PC-9 (cell line): ENCODE measurements at regions not wholly inside any gene's neighbourhood (a gene's known extent, or its start where the extent isn't known, plus 50 kb on each side); places are given as distances from the start of the nearest gene placed in this dataset.
A peak's percentile ranks its signal among the peaks of the same experiment; 100 is the strongest.
"Not testable (repeated sequence)": the region's sequence is repeated elsewhere in the genome, so short reads cannot be mapped to it uniquely, and the experiment has no call there.

ENCODE experiments used
- BruUV-seq: library from RNA; stranded (reverse); fragments of 400-500 nt; replicated peaks from 2 replicates; lab custom pipeline; 2021; lab: Mats Ljungman, UMichigan
- CTCF ChIA-PET: fragments of 300-600 bp; sonication (Branson Sonifier 250); formaldehyde crosslinking; loops from one replicate; lab custom pipeline; 2022; ENCODE audit warnings: antibody characterized with exemption; lab: Charles Lee
- POLR2A ChIA-PET: fragments of 300-600 bp; sonication (Branson Sonifier 250); formaldehyde crosslinking; loops from one replicate; lab custom pipeline; 2022; ENCODE audit warnings: antibody characterized with exemption; ENCODE audit not compliant: unreplicated experiment; lab: Charles Lee
- DNase-seq, 2 experiments: peaks; one replicate each; pipeline versions ENCODE4 v3.0.0 to v3.0.0-alpha.2; 2015 to 2022; ENCODE audit warnings: mixed read lengths in 1 of 2
- H2AFZ ChIP-seq: fragments of 200-600 bp; sonication (generic); 2 replicates; pipeline ENCODE4 v1.8.1; 2017; ENCODE audit warnings: antibody characterized with exemption
- H3F3A ChIP-seq: fragments of 200-600 bp; sonication (generic); 2 replicates; pipeline ENCODE4 v1.8.1; 2017; ENCODE audit warnings: antibody characterized with exemption, mild to moderate bottlenecking, low read depth; ENCODE audit not compliant: insufficient read depth
- H3K27ac ChIP-seq: fragments of 200-600 bp; sonication (generic); 2 replicates; pipeline ENCODE4 v1.6.1; 2016; ENCODE audit warnings: mixed run types
- H3K27me3 ChIP-seq: fragments of 200-600 bp; sonication (generic); 2 replicates; pipeline ENCODE4 v1.6.1; 2016; ENCODE audit warnings: low read depth, mixed run types; ENCODE audit not compliant: insufficient read depth
- H3K36me3 ChIP-seq: fragments of 200-600 bp; sonication (generic); 2 replicates; pipeline ENCODE4 v1.6.1; 2016; ENCODE audit warnings: low read depth, mixed run types
- H3K4me1 ChIP-seq: fragments of 200-600 bp; sonication (generic); replicated peaks from 2 replicates; pipeline ENCODE4 v1.6.1; 2016; ENCODE audit warnings: mixed run types; ENCODE audit not compliant: insufficient read depth
- H3K4me2 ChIP-seq: fragments of 200-600 bp; sonication (generic); 2 replicates; pipeline ENCODE4 v1.6.1; 2017; ENCODE audit warnings: mixed run types
- H3K4me3 ChIP-seq: fragments of 200-600 bp; sonication (generic); 2 replicates; pipeline ENCODE4 v1.6.1; 2016; ENCODE audit warnings: mixed run types
- H3K79me2 ChIP-seq: fragments of 200-600 bp; sonication (generic); 2 replicates; pipeline ENCODE4 v1.6.1; 2017; ENCODE audit warnings: low read depth, mixed run types
- H3K9me2 ChIP-seq: fragments of 200-600 bp; sonication (generic); 2 replicates; pipeline ENCODE4 v1.8.1; 2017; ENCODE audit warnings: mild to moderate bottlenecking; ENCODE audit not compliant: insufficient read depth
- H3K9me3 ChIP-seq: fragments of 200-600 bp; sonication (generic); 2 replicates; pipeline ENCODE4 v1.8.1; 2016; ENCODE audit warnings: low read depth; ENCODE audit not compliant: insufficient read depth
- H4K20me1 ChIP-seq: fragments of 200-600 bp; sonication (generic); 2 replicates; pipeline ENCODE4 v1.8.1; 2017; ENCODE audit not compliant: insufficient read depth
- CTCF ChIP-seq: fragments of 200-600 bp; sonication (generic); conservative IDR thresholded peaks from 2 replicates; pipeline ENCODE4 v1.6.1; 2017; ENCODE audit warnings: mixed run types, antibody characterized with exemption, mild to moderate bottlenecking, moderate library complexity
- EZH2 ChIP-seq: fragments of 200-600 bp; sonication (generic); IDR thresholded peaks from 2 replicates; pipeline ENCODE4 v1.8.0; 2017; ENCODE audit warnings: antibody characterized with exemption, low read depth
- intact Hi-C: fragments of 100-400 bp; cut with micrococcal nuclease; formaldehyde crosslinking; loops from one replicate; pipeline ENCODE4 v1.10.0; 2022; ENCODE audit not compliant: unreplicated experiment

DNA sequence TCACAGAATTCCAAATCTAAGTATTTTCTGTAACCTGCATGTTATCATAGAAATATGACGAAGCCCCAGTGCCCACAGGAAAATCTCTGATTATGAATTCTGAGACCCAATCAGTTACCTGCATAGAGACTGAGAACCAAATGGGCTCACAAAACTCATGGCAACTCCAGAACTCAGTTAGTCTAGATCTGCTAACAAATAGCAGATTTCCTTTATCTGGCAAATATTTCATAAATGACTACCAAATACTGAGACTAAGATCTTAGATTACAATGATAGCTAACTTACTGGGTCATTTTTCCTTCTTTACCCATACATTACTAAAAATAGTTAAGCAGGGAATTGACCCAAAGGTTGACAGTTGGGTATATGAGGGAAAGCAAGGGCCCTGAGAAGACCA, 228.1 kb upstream of the FAT3 start:
- no peak overlapping the region for H2AFZ ChIP-seq
- H3F3A ChIP-seq = no peaks in the 10 kb centered on the region
- ChIA-PET POLR2A (no interaction called here), CTCF (no interaction called here)
- TF ChIP-seq CTCF = no peak
- TF ChIP-seq EZH2 = no peak
- H3K4me3 ChIP-seq = no peak overlapping the region
- H3K79me2 ChIP-seq = no peaks in the 10 kb centered on the region
- H3K9me3 ChIP-seq = no peaks in the 10 kb centered on the region
- no TSS peak for BruUV-seq
- DNase-seq = no peak
- no peaks in the 10 kb centered on the region for H3K9me2 ChIP-seq
- no peak overlapping the region for H3K4me2 ChIP-seq
- no peaks in the 10 kb centered on the region for H3K27me3 ChIP-seq
- no peak overlapping the region for H3K27ac ChIP-seq
- H3K36me3 ChIP-seq = no peaks in the 10 kb centered on the region
- H3K4me1 ChIP-seq = no peaks in the 10 kb centered on the region
- intact Hi-C loops = no loop called here
- H4K20me1 ChIP-seq = no peaks in the 10 kb centered on the region

DNA sequence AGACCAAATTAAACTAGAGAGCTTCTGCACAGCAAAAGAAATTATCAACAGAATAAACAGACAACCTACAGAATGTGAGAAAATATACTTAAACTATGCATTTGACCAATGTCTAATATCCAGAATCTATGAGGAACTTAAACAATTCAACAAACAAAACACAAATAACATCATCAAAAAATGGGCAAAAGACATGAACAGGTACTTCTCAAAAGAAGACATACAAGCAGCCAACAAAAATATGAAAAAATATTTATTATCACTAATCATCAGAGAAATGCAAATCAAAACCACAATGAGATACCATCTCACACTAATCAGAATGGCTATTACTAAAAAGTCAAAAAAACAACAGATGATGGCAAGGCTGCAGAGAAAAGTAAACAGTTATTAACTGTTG, 236.2 kb upstream of the FAT3 start:
- H3K27ac ChIP-seq, CTCF ChIA-PET, H3K9me2 ChIP-seq, H4K20me1 ChIP-seq, H2AFZ ChIP-seq, H3K27me3 ChIP-seq, DNase-seq, H3K4me2 ChIP-seq, POLR2A ChIA-PET, H3F3A ChIP-seq, intact Hi-C loops, BruUV-seq, H3K36me3 ChIP-seq, H3K4me3 ChIP-seq, H3K9me3 ChIP-seq, H3K79me2 ChIP-seq: not testable (repeated sequence)
- peaks cover 16% of the 10 kb centered on the region for H3K4me1 ChIP-seq

- Histone ChIP-seq H2AFZ (no peak overlapping the region), H3K9me2 (no peaks in the 10 kb centered on the region), H3F3A (no peaks in the 10 kb centered on the region), H4K20me1 (no peaks in the 10 kb centered on the region), H3K9me3 (no peaks in the 10 kb centered on the region), H3K27me3 (no peaks in the 10 kb centered on the region), H3K4me3 (no peak overlapping the region), H3K4me2 (no peak overlapping the region), H3K36me3 (no peaks in the 10 kb centered on the region), H3K4me1 (peaks cover 30% of the 10 kb centered on the region), H3K79me2 (no peaks in the 10 kb centered on the region), H3K27ac (no peak overlapping the region)
- ChIA-PET CTCF (no interaction called here), POLR2A (no interaction called here)
- no peak for DNase-seq
- intact Hi-C loops = no loop called here
- BruUV-seq = no TSS peak
- no peak for TF ChIP-seq CTCF
- TF ChIP-seq EZH2 = no peak
These were observed 238.4 kb upstream of the FAT3 start for GRCh38 chr11:91986218-91986617.

DNA sequence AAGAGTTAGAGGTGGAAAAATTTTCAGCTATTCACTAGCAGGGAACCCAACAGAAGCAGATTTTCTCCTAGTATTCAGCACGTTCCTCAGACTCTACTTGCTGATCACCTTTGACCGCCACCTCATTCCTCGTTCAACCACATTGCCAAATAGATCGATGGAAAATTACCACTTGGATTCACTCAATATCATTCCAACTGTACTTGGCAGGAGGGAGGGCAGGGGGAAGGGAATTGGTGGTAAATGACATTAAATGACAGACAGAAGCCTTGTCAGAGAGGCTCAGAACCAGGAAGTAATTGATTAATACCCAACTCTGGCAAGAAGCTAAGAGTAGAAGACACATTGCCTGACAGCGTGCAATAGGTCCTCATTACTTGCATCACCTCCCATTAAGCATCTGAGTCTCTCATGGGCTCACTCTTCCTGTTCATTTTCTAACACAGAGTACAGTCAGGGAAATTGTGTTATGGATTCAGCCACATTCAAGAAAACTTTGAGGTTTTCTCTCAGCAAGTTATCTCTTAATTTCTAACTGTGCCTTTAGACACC, 240.5 kb upstream of the FAT3 start:
- H3K4me3 ChIP-seq = no peak overlapping the region
- H3K9me2 ChIP-seq = no peaks in the 10 kb centered on the region
- ChIA-PET CTCF (no interaction called here), POLR2A (no interaction called here)
- H3K36me3 ChIP-seq = no peaks in the 10 kb centered on the region
- H3K27me3 ChIP-seq = no peaks in the 10 kb centered on the region
- H3K4me1 ChIP-seq = peaks cover 34% of the 10 kb centered on the region
- H4K20me1 ChIP-seq = no peaks in the 10 kb centered on the region
- intact Hi-C loops = no loop called here
- peak overlapping the region; percentile 19 for H2AFZ ChIP-seq
- no peak for TF ChIP-seq EZH2
- no peak for TF ChIP-seq CTCF
- H3F3A ChIP-seq = peaks cover 1% of the 10 kb centered on the region; the same call in 1 of the 2 replicates
- H3K4me2 ChIP-seq = peak overlapping the region; percentile 5; the same call in 1 of the 2 replicates
- DNase-seq = peak in 1 of 2 experiments; percentile 75
- no peaks in the 10 kb centered on the region for H3K9me3 ChIP-seq
- no TSS peak for BruUV-seq
- peak overlapping the region; percentile 61 for H3K27ac ChIP-seq
- no peaks in the 10 kb centered on the region for H3K79me2 ChIP-seq
